Lower leg skin (tissue), 3 donors: ENCODE measurements at regions not wholly inside any gene's neighbourhood (a gene's known extent, or its start where the extent isn't known, plus 50 kb on each side); places are given as distances from the start of the nearest gene placed in this dataset.

Experiments used
- POLR2A ChIP-seq, 2 donors: fragments of 450-650 bp; IDR thresholded peaks; one replicate each; pipeline ENCODE4 v1.6.1; 2016 to 2017; ENCODE audit warnings: antibody characterized with exemption in 2 of 2, mild to moderate bottlenecking in 1 of 2, moderate library complexity in 1 of 2
- TF ChIP-seq, protein P1 (sequence below), 3 donors: fragments of 450-650 bp; IDR thresholded peaks; one replicate each; pipeline ENCODE4 v1.5.1; 2016; ENCODE audit warnings: antibody characterized with exemption in 3 of 3, mild to moderate bottlenecking in 3 of 3, moderate library complexity in 2 of 3

DNA sequence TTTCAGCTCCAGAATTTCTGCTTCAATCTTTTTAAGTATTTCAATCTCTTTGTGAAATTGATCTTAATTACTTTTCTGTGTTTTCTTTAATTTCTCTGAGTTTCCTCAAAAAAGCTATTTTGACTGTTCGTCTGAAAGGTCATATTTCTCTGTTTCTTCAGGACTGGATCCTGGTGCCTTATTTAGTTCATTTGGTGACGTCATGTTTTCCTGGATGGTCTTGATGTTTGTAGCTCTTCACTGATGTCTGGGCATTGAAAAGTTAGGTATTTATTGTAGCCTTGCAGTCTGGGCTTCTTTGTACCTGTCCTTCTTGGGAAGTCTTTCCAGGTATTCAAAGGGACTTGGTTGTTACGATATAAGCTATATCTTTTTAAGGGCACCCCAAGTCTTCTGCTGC, 998.7 kb downstream of the NCAM2 start:
- TF ChIP-seq, protein P1, sequence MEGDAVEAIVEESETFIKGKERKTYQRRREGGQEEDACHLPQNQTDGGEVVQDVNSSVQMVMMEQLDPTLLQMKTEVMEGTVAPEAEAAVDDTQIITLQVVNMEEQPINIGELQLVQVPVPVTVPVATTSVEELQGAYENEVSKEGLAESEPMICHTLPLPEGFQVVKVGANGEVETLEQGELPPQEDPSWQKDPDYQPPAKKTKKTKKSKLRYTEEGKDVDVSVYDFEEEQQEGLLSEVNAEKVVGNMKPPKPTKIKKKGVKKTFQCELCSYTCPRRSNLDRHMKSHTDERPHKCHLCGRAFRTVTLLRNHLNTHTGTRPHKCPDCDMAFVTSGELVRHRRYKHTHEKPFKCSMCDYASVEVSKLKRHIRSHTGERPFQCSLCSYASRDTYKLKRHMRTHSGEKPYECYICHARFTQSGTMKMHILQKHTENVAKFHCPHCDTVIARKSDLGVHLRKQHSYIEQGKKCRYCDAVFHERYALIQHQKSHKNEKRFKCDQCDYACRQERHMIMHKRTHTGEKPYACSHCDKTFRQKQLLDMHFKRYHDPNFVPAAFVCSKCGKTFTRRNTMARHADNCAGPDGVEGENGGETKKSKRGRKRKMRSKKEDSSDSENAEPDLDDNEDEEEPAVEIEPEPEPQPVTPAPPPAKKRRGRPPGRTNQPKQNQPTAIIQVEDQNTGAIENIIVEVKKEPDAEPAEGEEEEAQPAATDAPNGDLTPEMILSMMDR (IDR thresholded peaks at IDR 0.05) = no peak
- no peak for TF ChIP-seq POLR2A (IDR thresholded peaks at IDR 0.05)
